SK-N-SH (cell line): ENCODE measurements at regions not wholly inside any gene's neighbourhood (a gene's known extent, or its start where the extent isn't known, plus 50 kb on each side); places are given as distances from the start of the nearest gene placed in this dataset.

Experiments used
- CTCF ChIA-PET: fragments of 300-600, 350-600 bp; formaldehyde crosslinking; extraction: SDS; loops from one replicate; lab custom pipeline; 2021; lab: Yijun Ruan, JAX
- POLR2A ChIA-PET: fragments of 350-600 bp; sonication (Branson Sonifier 250); formaldehyde crosslinking; extraction: SDS; loops from one replicate; lab custom pipeline; 2020; ENCODE audit warnings: antibody characterized with exemption, inconsistent platforms; lab: Yijun Ruan, JAX
- DNase-seq: peaks from one replicate; pipeline ENCODE4 v3.0.0; 2012
- H2AFZ ChIP-seq: fragments of 200-600 bp; sonication (generic); 2 replicates; pipeline ENCODE4 v1.8.1; 2016; ENCODE audit warnings: antibody characterized with exemption, mild to moderate bottlenecking, low read depth
- H3F3A ChIP-seq: fragments of 200-600 bp; sonication (generic); replicated peaks from 2 replicates; pipeline ENCODE3; 2016; ENCODE audit warnings: antibody characterized with exemption, mild to moderate bottlenecking; ENCODE audit not compliant: insufficient read depth
- H3K27ac ChIP-seq, 2 experiments: fragments of 200-500 bp in 1 of 2; fragments of 200-600 bp in 1 of 2; sonication (Bioruptor generic) in 1 of 2; sonication (generic), shearing (Covaris generic) in 1 of 2; 2 replicates each; pipeline versions ENCODE4 v1.5.1 to v1.6.1; 2014 to 2016; ENCODE audit warnings: low read depth in 2 of 2, inconsistent platforms in 1 of 2, low read length in 1 of 2, mild to moderate bottlenecking in 1 of 2, mixed read lengths in 1 of 2
- H3K27me3 ChIP-seq: fragments of 200-600 bp; sonication (generic), shearing (Covaris generic); 2 replicates; pipeline ENCODE4 v1.6.1; 2016; ENCODE audit warnings: mixed run types; ENCODE audit not compliant: insufficient read depth
- H3K36me3 ChIP-seq, 2 experiments: fragments of 200-500 bp in 1 of 2; fragments of 200-600 bp in 1 of 2; sonication (Bioruptor generic) in 1 of 2; sonication (generic) in 1 of 2; replicated peaks in 1 of 2; 2 replicates each; pipeline versions ENCODE3 to v1.5.1; 2014 to 2016; ENCODE audit warnings: low read length in 1 of 2, mild to moderate bottlenecking in 1 of 2; ENCODE audit not compliant: insufficient read depth in 2 of 2, control insufficient read depth in 1 of 2
- H3K4me1 ChIP-seq, 2 experiments: fragments of 200-500 bp in 1 of 2; fragments of 200-600 bp in 1 of 2; sonication (Bioruptor generic) in 1 of 2; sonication (generic), shearing (Covaris generic) in 1 of 2; 2 replicates each; pipeline versions ENCODE4 v1.5.1 to v1.6.1; 2014 to 2016; ENCODE audit warnings: low read depth in 1 of 2, low read length in 1 of 2, mixed run types in 1 of 2; ENCODE audit not compliant: insufficient read depth in 2 of 2, control insufficient read depth in 1 of 2
- H3K4me2 ChIP-seq: fragments of 200-600 bp; sonication (generic), shearing (Covaris generic); 2 replicates; pipeline ENCODE4 v1.6.1; 2017; ENCODE audit warnings: mixed run types
- H3K4me3 ChIP-seq, 2 experiments: fragments of 200-500 bp in 1 of 2; fragments of 200-600 bp in 1 of 2; sonication (Bioruptor generic) in 1 of 2; sonication (generic), shearing (Covaris generic) in 1 of 2; 2 replicates each; pipeline versions ENCODE4 v1.5.1 to v1.8.1; 2014 to 2016; ENCODE audit warnings: low read depth in 2 of 2, inconsistent platforms in 1 of 2, low read length in 1 of 2, mild to moderate bottlenecking in 1 of 2, mixed read lengths in 1 of 2, moderate library complexity in 1 of 2
- H3K79me2 ChIP-seq: fragments of 200-600 bp; sonication (generic); 2 replicates; pipeline ENCODE4 v1.8.1; 2017; ENCODE audit warnings: mild to moderate bottlenecking; ENCODE audit not compliant: insufficient read depth
- H3K9ac ChIP-seq: fragments of 200-600 bp; sonication (generic); 2 replicates; pipeline ENCODE4 v1.6.1; 2017; ENCODE audit warnings: mixed run types
- H3K9me2 ChIP-seq: fragments of 200-600 bp; sonication (generic); 2 replicates; pipeline ENCODE4 v1.6.1; 2017; ENCODE audit warnings: mixed run types
- H3K9me3 ChIP-seq: fragments of 200-600 bp; sonication (generic); 2 replicates; pipeline ENCODE4 v1.6.1; 2017; ENCODE audit warnings: mixed run types, mild to moderate bottlenecking, moderate library complexity
- H4K20me1 ChIP-seq: fragments of 200-600 bp; sonication (generic); 2 replicates; pipeline ENCODE4 v1.6.1; 2017; ENCODE audit warnings: mild to moderate bottlenecking, mixed run types; ENCODE audit not compliant: insufficient read depth
- CHD2 ChIP-seq: fragments of 150-350 bp; IDR thresholded peaks from 2 replicates; pipeline ENCODE4 v1.6.1; 2018; ENCODE audit warnings: low read length; ENCODE audit not compliant: partially characterized antibody
- CTCF ChIP-seq: fragments of 200-600 bp; sonication (generic); IDR thresholded peaks from 2 replicates; pipeline ENCODE4 v1.6.1; 2017; ENCODE audit warnings: antibody characterized with exemption, mild to moderate bottlenecking, moderate library complexity
- ELF1 ChIP-seq: IDR thresholded peaks from 2 replicates; pipeline ENCODE4 v1.4.0; 2012
- FOSL2 ChIP-seq: IDR thresholded peaks from 2 replicates; pipeline ENCODE4 v1.4.0; 2012; ENCODE audit warnings: low read depth, mild to moderate bottlenecking, moderate library complexity, borderline replicate concordance
- GATA2 ChIP-seq: sonication (generic); formaldehyde crosslinking; IDR thresholded peaks from 2 replicates; pipeline ENCODE4 v1.5.0; 2020; ENCODE audit warnings: mild to moderate bottlenecking, missing genetic modification reagents
- JUND ChIP-seq: IDR thresholded peaks from 2 replicates; pipeline ENCODE4 v1.4.0; 2012
- MEF2A ChIP-seq: IDR thresholded peaks from 2 replicates; pipeline ENCODE4 v1.4.0; 2012; ENCODE audit warnings: low read depth, borderline replicate concordance
- NFIC ChIP-seq: IDR thresholded peaks from 2 replicates; pipeline ENCODE4 v1.4.0; 2012; ENCODE audit warnings: borderline replicate concordance
- NRF1 ChIP-seq: IDR thresholded peaks from 2 replicates; pipeline ENCODE4 v1.6.1; 2012; ENCODE audit warnings: low read depth, mild to moderate bottlenecking, low read length
- RAD21 ChIP-seq: IDR thresholded peaks from 2 replicates; pipeline ENCODE4 v1.6.1; 2012; ENCODE audit warnings: mild to moderate bottlenecking, low read length
- RCOR1 ChIP-seq: fragments of 150-350 bp; IDR thresholded peaks from 2 replicates; pipeline ENCODE4 v1.6.1; 2017; ENCODE audit warnings: antibody characterized with exemption, low read length
- REST ChIP-seq: IDR thresholded peaks from 2 replicates; pipeline ENCODE4 v1.6.1; 2012; ENCODE audit warnings: mild to moderate bottlenecking, low read depth, low read length, moderate library complexity
- TEAD4 ChIP-seq: IDR thresholded peaks from 2 replicates; pipeline ENCODE4 v1.4.0; 2012; ENCODE audit warnings: mild to moderate bottlenecking, borderline replicate concordance; ENCODE audit not compliant: insufficient read depth
- YY1 ChIP-seq: IDR thresholded peaks from 2 replicates; pipeline ENCODE4 v1.4.0; 2012; ENCODE audit warnings: low read depth, mild to moderate bottlenecking

GRCh38 chr7:108735814-108736213 lies 166.1 kb downstream of the DNAJB9 start:
- H3K9me3 ChIP-seq: peaks cover 3% of the 10 kb centered on the region; the same call in 1 of the 2 replicates
- ChIA-PET CTCF (no interaction called here), POLR2A (no interaction called here)
- no peak overlapping the region for H2AFZ ChIP-seq
- no peak overlapping the region for H3K27ac ChIP-seq
- H3K27me3 ChIP-seq: no peaks in the 10 kb centered on the region
- H3K4me2 ChIP-seq: no peak overlapping the region
- H4K20me1 ChIP-seq: no peaks in the 10 kb centered on the region
- no peaks in the 10 kb centered on the region for H3K4me1 ChIP-seq
- no peaks in the 10 kb centered on the region for H3K79me2 ChIP-seq
- no peak overlapping the region for H3K9ac ChIP-seq
- H3F3A ChIP-seq: no peaks in the 10 kb centered on the region
- H3K36me3 ChIP-seq: no peaks in the 10 kb centered on the region
- no peak overlapping the region for H3K4me3 ChIP-seq
- TF ChIP-seq JUND (no peak), MEF2A (no peak), RCOR1 (no peak), CHD2 (no peak), FOSL2 (no peak), NRF1 (no peak), RAD21 (no peak), CTCF (no peak), TEAD4 (no peak), NFIC (no peak), GATA2 (CRISPR knock-in tag) (no peak), ELF1 (no peak), REST (no peak), YY1 (no peak)
- no peaks in the 10 kb centered on the region for H3K9me2 ChIP-seq
- DNase-seq: no peak
